ENCODE measurements at regions not wholly inside any gene's neighbourhood (a gene's known extent, or its start where the extent isn't known, plus 50 kb on each side); places are given as distances from the start of the nearest gene placed in this dataset.
A peak's percentile ranks its signal among the peaks of the same experiment; 100 is the strongest.

GRCh38 chr4:152100379-152101201 is 339.8 kb upstream of the GATB start:
- H3K36me3 Mint-ChIP-seq (ENCODE audit: insufficient read depth), result peaks cover 9% of the 10 kb centered on the region
- H3K27me3 Mint-ChIP-seq, result no peaks in the 10 kb centered on the region
- peak overlapping the region; percentile 86 for H3K4me3 Mint-ChIP-seq
- ATAC-seq (replicated peaks; ENCODE audit: extremely low read depth, poor library complexity, severe bottlenecking), result peak; percentile 81
- peaks cover 90% of the 10 kb centered on the region for H3K4me1 Mint-ChIP-seq
- H3K9me3 Mint-ChIP-seq, result no peaks in the 10 kb centered on the region
- peak; percentile 49 to 78 for DNase-seq (ENCODE audit: low spot score in 2 of 2)
- H3K27ac Mint-ChIP-seq (ENCODE audit: low read depth), result peak overlapping the region; percentile 98

GRCh38 chr4:152099981-152100378 is 339.2 kb upstream of the GATB start:
- DNase-seq (ENCODE audit: low spot score in 2 of 2) (no peak), ATAC-seq (replicated peaks; ENCODE audit: extremely low read depth, poor library complexity, severe bottlenecking) (peak; percentile 11)
- peaks cover 9% of the 10 kb centered on the region for H3K36me3 Mint-ChIP-seq (ENCODE audit: insufficient read depth)
- H3K27ac Mint-ChIP-seq (ENCODE audit: low read depth), result peak overlapping the region; percentile 98
- no peaks in the 10 kb centered on the region for H3K27me3 Mint-ChIP-seq
- no peaks in the 10 kb centered on the region for H3K9me3 Mint-ChIP-seq
- peak overlapping the region; percentile 86 for H3K4me3 Mint-ChIP-seq
- peaks cover 91% of the 10 kb centered on the region for H3K4me1 Mint-ChIP-seq

GRCh38 chr4:152099555-152099954 is 338.7 kb upstream of the GATB start:
- ATAC-seq (replicated peaks; ENCODE audit: extremely low read depth, poor library complexity, severe bottlenecking) (no peak), DNase-seq (ENCODE audit: low spot score in 2 of 2) (no peak)
- peaks cover 9% of the 10 kb centered on the region for H3K36me3 Mint-ChIP-seq (ENCODE audit: insufficient read depth)
- peak overlapping the region; percentile 98 for H3K27ac Mint-ChIP-seq (ENCODE audit: low read depth)
- H3K9me3 Mint-ChIP-seq, result no peaks in the 10 kb centered on the region
- H3K4me1 Mint-ChIP-seq, result peaks cover 90% of the 10 kb centered on the region
- peak overlapping the region; percentile 86 for H3K4me3 Mint-ChIP-seq
- H3K27me3 Mint-ChIP-seq, result no peaks in the 10 kb centered on the region

GRCh38 chr4:152099061-152099425 is 338.2 kb upstream of the GATB start:
- no peak overlapping the region for H3K4me3 Mint-ChIP-seq
- no peak for DNase-seq (ENCODE audit: low spot score in 2 of 2)
- no peak for ATAC-seq (replicated peaks; ENCODE audit: extremely low read depth, poor library complexity, severe bottlenecking)

GRCh38 chr4:152098365-152099060 is 337.7 kb upstream of the GATB start:
- no peaks in the 10 kb centered on the region for H3K27me3 Mint-ChIP-seq
- no peaks in the 10 kb centered on the region for H3K9me3 Mint-ChIP-seq
- no peak for DNase-seq (ENCODE audit: low spot score in 2 of 2)
- no peak overlapping the region for H3K4me3 Mint-ChIP-seq
- peaks cover 92% of the 10 kb centered on the region for H3K4me1 Mint-ChIP-seq
- H3K27ac Mint-ChIP-seq (ENCODE audit: low read depth), result peak overlapping the region; percentile 98
- ATAC-seq (replicated peaks; ENCODE audit: extremely low read depth, poor library complexity, severe bottlenecking), result no peak
- H3K36me3 Mint-ChIP-seq (ENCODE audit: insufficient read depth), result peaks cover 9% of the 10 kb centered on the region

More at GRCh38 chr4:152099061-152099425, 338.2 kb upstream of the GATB start:
- Mint-ChIP-seq H3K27me3 (no peaks in the 10 kb centered on the region), H3K9me3 (no peaks in the 10 kb centered on the region), H3K4me1 (peaks cover 93% of the 10 kb centered on the region), H3K36me3 (ENCODE audit: insufficient read depth) (peaks cover 9% of the 10 kb centered on the region), H3K27ac (ENCODE audit: low read depth) (peak overlapping the region; percentile 98)

GRCh38 chr4:152097371-152097770 is 336.6 kb upstream of the GATB start:
- ATAC-seq (replicated peaks; ENCODE audit: extremely low read depth, poor library complexity, severe bottlenecking) (no peak), DNase-seq (ENCODE audit: low spot score in 2 of 2) (no peak)
- Mint-ChIP-seq H3K36me3 (ENCODE audit: insufficient read depth) (peaks cover 9% of the 10 kb centered on the region), H3K27ac (ENCODE audit: low read depth) (peak overlapping the region; percentile 94), H3K27me3 (no peaks in the 10 kb centered on the region), H3K4me3 (peak overlapping the region; percentile 33), H3K4me1 (peaks cover 84% of the 10 kb centered on the region), H3K9me3 (no peaks in the 10 kb centered on the region)

- no peaks in the 10 kb centered on the region for H3K9me3 Mint-ChIP-seq
- no peaks in the 10 kb centered on the region for H3K27me3 Mint-ChIP-seq
- ATAC-seq (replicated peaks; ENCODE audit: extremely low read depth, poor library complexity, severe bottlenecking) (no peak), DNase-seq (ENCODE audit: low spot score in 2 of 2) (no peak)
- H3K36me3 Mint-ChIP-seq (ENCODE audit: insufficient read depth), result peaks cover 6% of the 10 kb centered on the region
- H3K27ac Mint-ChIP-seq (ENCODE audit: low read depth), result peak overlapping the region; percentile 94
- no peak overlapping the region for H3K4me3 Mint-ChIP-seq
- H3K4me1 Mint-ChIP-seq, result peaks cover 67% of the 10 kb centered on the region
Measured at GRCh38 chr4:152095701-152096070, 334.9 kb upstream of the GATB start.

- no peaks in the 10 kb centered on the region for H3K9me3 Mint-ChIP-seq
- no peaks in the 10 kb centered on the region for H3K27me3 Mint-ChIP-seq
- ATAC-seq (replicated peaks; ENCODE audit: extremely low read depth, poor library complexity, severe bottlenecking) (no peak), DNase-seq (ENCODE audit: low spot score in 2 of 2) (no peak)
- H3K4me1 Mint-ChIP-seq, result peaks cover 61% of the 10 kb centered on the region
- peaks cover 4% of the 10 kb centered on the region for H3K36me3 Mint-ChIP-seq (ENCODE audit: insufficient read depth)
- H3K27ac Mint-ChIP-seq (ENCODE audit: low read depth), result peak overlapping the region; percentile 94
- H3K4me3 Mint-ChIP-seq, result no peak overlapping the region
Measured at GRCh38 chr4:152094970-152095700, 334.3 kb upstream of the GATB start.

GRCh38 chr4:152091405-152091804 is 330.6 kb upstream of the GATB start:
- no peak overlapping the region for H3K27ac Mint-ChIP-seq (ENCODE audit: low read depth)
- no peaks in the 10 kb centered on the region for H3K9me3 Mint-ChIP-seq
- H3K27me3 Mint-ChIP-seq, result no peaks in the 10 kb centered on the region

GRCh38 chr4:152090543-152090942 is 329.7 kb upstream of the GATB start:
- Mint-ChIP-seq H3K27me3 (no peaks in the 10 kb centered on the region), H3K27ac (ENCODE audit: low read depth) (no peak overlapping the region), H3K36me3 (ENCODE audit: insufficient read depth) (no peaks in the 10 kb centered on the region), H3K9me3 (no peaks in the 10 kb centered on the region), H3K4me3 (no peak overlapping the region), H3K4me1 (peaks cover 38% of the 10 kb centered on the region)
- ATAC-seq (replicated peaks; ENCODE audit: extremely low read depth, poor library complexity, severe bottlenecking) (no peak), DNase-seq (ENCODE audit: low spot score in 2 of 2) (no peak)

More at GRCh38 chr4:152091405-152091804, 330.6 kb upstream of the GATB start:
- Mint-ChIP-seq H3K4me3 (no peak overlapping the region), H3K36me3 (ENCODE audit: insufficient read depth) (no peaks in the 10 kb centered on the region), H3K4me1 (peaks cover 42% of the 10 kb centered on the region)
- ATAC-seq (replicated peaks; ENCODE audit: extremely low read depth, poor library complexity, severe bottlenecking), result no peak
- no peak for DNase-seq (ENCODE audit: low spot score in 2 of 2)

GRCh38 chr4:152089584-152089983 is 328.8 kb upstream of the GATB start:
- peaks cover 29% of the 10 kb centered on the region for H3K4me1 Mint-ChIP-seq
- ATAC-seq (replicated peaks; ENCODE audit: extremely low read depth, poor library complexity, severe bottlenecking) (no peak), DNase-seq (ENCODE audit: low spot score in 2 of 2) (no peak)
- no peaks in the 10 kb centered on the region for H3K27me3 Mint-ChIP-seq
- no peak overlapping the region for H3K27ac Mint-ChIP-seq (ENCODE audit: low read depth)
- no peaks in the 10 kb centered on the region for H3K9me3 Mint-ChIP-seq
- no peak overlapping the region for H3K4me3 Mint-ChIP-seq
- H3K36me3 Mint-ChIP-seq (ENCODE audit: insufficient read depth), result no peaks in the 10 kb centered on the region

- H3K36me3 Mint-ChIP-seq (ENCODE audit: insufficient read depth), result no peaks in the 10 kb centered on the region
- no peak for DNase-seq (ENCODE audit: low spot score in 2 of 2)
- no peak for ATAC-seq (replicated peaks; ENCODE audit: extremely low read depth, poor library complexity, severe bottlenecking)
- H3K27ac Mint-ChIP-seq (ENCODE audit: low read depth), result no peak overlapping the region
- peaks cover 22% of the 10 kb centered on the region for H3K4me1 Mint-ChIP-seq
- no peak overlapping the region for H3K4me3 Mint-ChIP-seq
- H3K27me3 Mint-ChIP-seq, result no peaks in the 10 kb centered on the region
- no peaks in the 10 kb centered on the region for H3K9me3 Mint-ChIP-seq
Measured at GRCh38 chr4:152087335-152087734, 326.5 kb upstream of the GATB start.
